ENCODE measurements at regions not wholly inside any gene's neighbourhood (a gene's known extent, or its start where the extent isn't known, plus 50 kb on each side); places are given as distances from the start of the nearest gene placed in this dataset.

- no peaks in the 10 kb centered on the region for H3K9me3 ChIP-seq (ENCODE audit: control insufficient read depth in 2 of 3, insufficient read depth in 1 of 3, low read length in 3 of 3)
- no peaks in the 10 kb centered on the region for H3K4me1 ChIP-seq (ENCODE audit: control insufficient read depth in 2 of 3, insufficient read depth in 2 of 3, low read depth in 1 of 3, low read length in 3 of 3)
- no peak for TF ChIP-seq CTCF (IDR thresholded peaks at IDR 0.05; ENCODE audit: borderline replicate concordance, extremely low read depth, insufficient read depth)
- H3K36me3 ChIP-seq (ENCODE audit: control insufficient read depth in 2 of 3, insufficient read depth in 3 of 3, low read length in 3 of 3), result no peaks in the 10 kb centered on the region
- no peaks in the 10 kb centered on the region for H3K27me3 ChIP-seq (ENCODE audit: control insufficient read depth, insufficient read depth, low read length)
- no peak overlapping the region for H3K27ac ChIP-seq (ENCODE audit: low read depth in 2 of 2, low read length in 2 of 2)
- DNase-seq (no peak), FAIRE-seq (no peak)
- no peak overlapping the region for H3K4me3 ChIP-seq (ENCODE audit: low read length in 3 of 3)
- H3K9ac ChIP-seq (ENCODE audit: low read length in 3 of 3), result no peak overlapping the region
- intact Hi-C loops (cut with DNase I), result no loop called here
Measured at GRCh38 chr4:34009951-34010350, 2234.4 kb downstream of the ARAP2 start.

GRCh38 chr4:34010751-34011519 is 2233.4 kb downstream of the ARAP2 start:
- no peak overlapping the region for H3K27ac ChIP-seq (ENCODE audit: low read depth in 2 of 2, low read length in 2 of 2)
- no peaks in the 10 kb centered on the region for H3K9me3 ChIP-seq (ENCODE audit: control insufficient read depth in 2 of 3, insufficient read depth in 1 of 3, low read length in 3 of 3)
- intact Hi-C loops (cut with DNase I), result no loop called here
- no peak for DNase-seq
- H3K4me3 ChIP-seq (ENCODE audit: low read length in 3 of 3), result no peak overlapping the region
- H3K4me1 ChIP-seq (ENCODE audit: control insufficient read depth in 2 of 3, insufficient read depth in 2 of 3, low read depth in 1 of 3, low read length in 3 of 3), result no peaks in the 10 kb centered on the region
- TF ChIP-seq CTCF (IDR thresholded peaks at IDR 0.05; ENCODE audit: borderline replicate concordance, extremely low read depth, insufficient read depth), result no peak
- FAIRE-seq, result no peak
- H3K9ac ChIP-seq (ENCODE audit: low read length in 3 of 3), result no peak overlapping the region
- no peaks in the 10 kb centered on the region for H3K36me3 ChIP-seq (ENCODE audit: control insufficient read depth in 2 of 3, insufficient read depth in 3 of 3, low read length in 3 of 3)
- no peaks in the 10 kb centered on the region for H3K27me3 ChIP-seq (ENCODE audit: control insufficient read depth, insufficient read depth, low read length)

- H3K9me3 ChIP-seq (ENCODE audit: control insufficient read depth in 2 of 3, insufficient read depth in 1 of 3, low read length in 3 of 3), result no peaks in the 10 kb centered on the region
- H3K4me3 ChIP-seq (ENCODE audit: low read length in 3 of 3), result no peak overlapping the region
- no peaks in the 10 kb centered on the region for H3K27me3 ChIP-seq (ENCODE audit: control insufficient read depth, insufficient read depth, low read length)
- intact Hi-C loops (cut with DNase I), result no loop called here
- no peaks in the 10 kb centered on the region for H3K4me1 ChIP-seq (ENCODE audit: control insufficient read depth in 2 of 3, insufficient read depth in 2 of 3, low read depth in 1 of 3, low read length in 3 of 3)
- FAIRE-seq (no peak), DNase-seq (no peak)
- no peak overlapping the region for H3K9ac ChIP-seq (ENCODE audit: low read length in 3 of 3)
- TF ChIP-seq CTCF (IDR thresholded peaks at IDR 0.05; ENCODE audit: borderline replicate concordance, extremely low read depth, insufficient read depth), result no peak
- no peaks in the 10 kb centered on the region for H3K36me3 ChIP-seq (ENCODE audit: control insufficient read depth in 2 of 3, insufficient read depth in 3 of 3, low read length in 3 of 3)
- H3K27ac ChIP-seq (ENCODE audit: low read depth in 2 of 2, low read length in 2 of 2), result no peak overlapping the region
Measured at GRCh38 chr4:34035225-34035624, 2209.1 kb downstream of the ARAP2 start.

GRCh38 chr4:34037280-34037679 is 2207.0 kb downstream of the ARAP2 start:
- FAIRE-seq (no peak), DNase-seq (no peak)
- Histone ChIP-seq H3K4me3 (ENCODE audit: low read length in 3 of 3) (no peak overlapping the region), H3K27me3 (ENCODE audit: control insufficient read depth, insufficient read depth, low read length) (no peaks in the 10 kb centered on the region), H3K9ac (ENCODE audit: low read length in 3 of 3) (no peak overlapping the region), H3K9me3 (ENCODE audit: control insufficient read depth in 2 of 3, insufficient read depth in 1 of 3, low read length in 3 of 3) (no peaks in the 10 kb centered on the region), H3K27ac (ENCODE audit: low read depth in 2 of 2, low read length in 2 of 2) (no peak overlapping the region), H3K4me1 (ENCODE audit: control insufficient read depth in 2 of 3, insufficient read depth in 2 of 3, low read depth in 1 of 3, low read length in 3 of 3) (no peaks in the 10 kb centered on the region), H3K36me3 (ENCODE audit: control insufficient read depth in 2 of 3, insufficient read depth in 3 of 3, low read length in 3 of 3) (no peaks in the 10 kb centered on the region)
- intact Hi-C loops (cut with DNase I), result no loop called here
- TF ChIP-seq CTCF (IDR thresholded peaks at IDR 0.05; ENCODE audit: borderline replicate concordance, extremely low read depth, insufficient read depth), result no peak

Measured in kidney (tissue), 13 donors.